ENCODE measurements at regions not wholly inside any gene's neighbourhood (a gene's known extent, or its start where the extent isn't known, plus 50 kb on each side); places are given as distances from the start of the nearest gene placed in this dataset.

DNA sequence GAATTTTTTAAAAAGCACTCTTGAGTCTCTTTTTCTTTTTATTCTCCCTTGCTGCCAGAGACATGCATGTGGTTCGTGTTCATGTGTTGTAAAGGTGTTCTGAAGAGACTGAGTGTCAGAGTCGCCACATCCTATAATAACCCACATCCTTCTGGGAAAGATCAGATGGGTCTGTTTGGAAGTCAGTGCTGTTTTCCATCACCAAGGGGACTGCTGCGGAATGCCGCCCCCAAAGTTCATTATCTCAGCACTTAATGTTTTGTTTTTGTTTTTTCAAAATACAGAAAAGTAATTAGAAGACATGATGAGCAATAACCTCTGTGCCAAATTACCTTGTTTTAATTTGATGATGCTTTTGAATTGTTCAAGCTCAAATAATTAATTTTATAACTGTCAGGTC lies 56.9 kb upstream of the EIF3M start:
- Histone ChIP-seq H3K79me1 (ENCODE audit: low read depth, low read length) (no peaks in the 10 kb centered on the region), H3K4me2 (ENCODE audit: insufficient read depth in 1 of 2, low read depth in 2 of 2, low read length in 2 of 2) (no peak overlapping the region), H2BK15ac (ENCODE audit: low read length) (no peak overlapping the region), H4K20me1 (replicated peaks in 1 of 2; ENCODE audit: control insufficient read depth in 1 of 2, insufficient read depth in 2 of 2, low read length in 2 of 2) (no peaks in the 10 kb centered on the region), H3K4me1 (replicated peaks in 1 of 4; ENCODE audit: control insufficient read depth in 3 of 4, insufficient read depth in 4 of 4, low read length in 3 of 4) (no peaks in the 10 kb centered on the region), H4K91ac (replicated peaks; ENCODE audit: insufficient read length, low read length) (no peak overlapping the region), H2BK5ac (ENCODE audit: low read depth, low read length) (no peak overlapping the region), H2AK5ac (ENCODE audit: low read depth, low read length) (no peak overlapping the region), H2BK12ac (ENCODE audit: low read depth, low read length) (no peak overlapping the region), H4K5ac (ENCODE audit: insufficient read length, low read depth, low read length) (no peak overlapping the region), H3K27me3 (replicated peaks in 1 of 4; ENCODE audit: control insufficient read depth in 3 of 4, extremely low read depth in 1 of 4, insufficient read depth in 3 of 4, low read length in 3 of 4) (no peaks in the 10 kb centered on the region), H3K14ac (ENCODE audit: insufficient read length) (no peak overlapping the region), H3K4me3 (ENCODE audit: extremely low read depth in 1 of 4, insufficient read depth in 2 of 4, low read depth in 3 of 4, low read length in 4 of 4) (no peak overlapping the region), H3K27ac (ENCODE audit: low read depth, low read length) (no peak overlapping the region), H2AFZ (ENCODE audit: low read length) (no peak overlapping the region), H3K56ac (replicated peaks; ENCODE audit: insufficient read length, low read depth, low read length) (no peak overlapping the region), H4K8ac (ENCODE audit: extremely low read depth, insufficient read depth, low read length) (no peak overlapping the region), H3K23ac (ENCODE audit: insufficient read length) (no peak overlapping the region), H3K79me2 (ENCODE audit: control insufficient read depth in 1 of 2, insufficient read depth in 2 of 2, low read length in 2 of 2) (no peaks in the 10 kb centered on the region), H3K9ac (replicated peaks in 1 of 4; ENCODE audit: extremely low read depth in 1 of 4, low read depth in 3 of 4, low read length in 3 of 4) (no peak overlapping the region), H3K23me2 (ENCODE audit: low read depth, low read length) (no peaks in the 10 kb centered on the region), H3K18ac (ENCODE audit: extremely low read depth, low read length) (no peak overlapping the region), H3K9me3 (ENCODE audit: insufficient read depth in 2 of 2, low read depth in 1 of 2, low read length in 1 of 2) (no peaks in the 10 kb centered on the region), H3K4ac (replicated peaks; ENCODE audit: insufficient read length, low read depth, low read length) (no peak overlapping the region), H3K36me3 (ENCODE audit: control insufficient read depth in 2 of 4, insufficient read depth in 4 of 4, low read length in 3 of 4) (no peaks in the 10 kb centered on the region), H2BK120ac (replicated peaks; ENCODE audit: low read depth, low read length) (no peak overlapping the region), H2BK20ac (ENCODE audit: low read length) (no peak overlapping the region)
- FAIRE-seq = no peak
- no peak for DNase-seq (ENCODE audit: low read depth in 1 of 2, low spot score in 2 of 2)
- WGBS, 2 experiments (ENCODE audit: extremely low coverage in 1 of 2, insufficient coverage in 1 of 2, insufficient read length in 1 of 2, insufficient replicate concordance in 2 of 2, low coverage in 1 of 2, low lambda C conversion rate in 2 of 2, missing lambda C conversion rate in 1 of 2) = 93% methylated on average over 4 of the region's 4 CpGs; no CpG with 5 or more reads in 1 of the 2 experiments
- ChIA-PET CTCF (ENCODE audit: partially characterized antibody) (interaction anchor here (0.6 kb wide), 1 partner anchor 28 kb away, joined by 3 read pairs; no protein-coding TSS in a partner anchor), POLR2A (ENCODE audit: partially characterized antibody) (no interaction called here)
- no peak for TF ChIP-seq POU5F1 (IDR thresholded peaks at IDR 0.05; ENCODE audit: low read depth, low read length)
- no peak for TF ChIP-seq HDAC2 (IDR thresholded peaks at IDR 0.05; ENCODE audit: borderline replicate concordance in 1 of 2, low read depth in 2 of 2, low read length in 2 of 2)
- no peak for TF ChIP-seq CHD1 (IDR thresholded peaks at IDR 0.05; ENCODE audit: low read depth, low read length)
- TF ChIP-seq, protein P1, sequence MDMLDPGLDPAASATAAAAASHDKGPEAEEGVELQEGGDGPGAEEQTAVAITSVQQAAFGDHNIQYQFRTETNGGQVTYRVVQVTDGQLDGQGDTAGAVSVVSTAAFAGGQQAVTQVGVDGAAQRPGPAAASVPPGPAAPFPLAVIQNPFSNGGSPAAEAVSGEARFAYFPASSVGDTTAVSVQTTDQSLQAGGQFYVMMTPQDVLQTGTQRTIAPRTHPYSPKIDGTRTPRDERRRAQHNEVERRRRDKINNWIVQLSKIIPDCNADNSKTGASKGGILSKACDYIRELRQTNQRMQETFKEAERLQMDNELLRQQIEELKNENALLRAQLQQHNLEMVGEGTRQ (IDR thresholded peaks at IDR 0.05; ENCODE audit: low read length) = no peak
- TF ChIP-seq KDM5A (IDR thresholded peaks at IDR 0.05; ENCODE audit: low read length) = no peak
- no peak for TF ChIP-seq CBX8 (IDR thresholded peaks at IDR 0.05; ENCODE audit: borderline replicate concordance, low read depth, low read length)
- no peak for TF ChIP-seq PHF8 (conservative IDR thresholded peaks at IDR 0.05; ENCODE audit: low read depth, low read length)
- TF ChIP-seq RBBP5 (IDR thresholded peaks at IDR 0.05; ENCODE audit: borderline replicate concordance, low read depth, low read length) = no peak
